DOHH2 (cell line): ENCODE measurements at regions not wholly inside any gene's neighbourhood (a gene's known extent, or its start where the extent isn't known, plus 50 kb on each side); places are given as distances from the start of the nearest gene placed in this dataset.

Source experiments
- H3F3A ChIP-seq: fragments of 200-600 bp; sonication (generic), shearing (Covaris generic); 2 replicates; pipeline ENCODE4 v1.6.0; 2016; ENCODE audit warnings: antibody characterized with exemption, mild to moderate bottlenecking; ENCODE audit not compliant: control insufficient read depth, insufficient read depth
- H3K27ac ChIP-seq: fragments of 200-600 bp; sonication (generic); 2 replicates; pipeline ENCODE4 v1.5.1; 2014; ENCODE audit warnings: low read depth, mild to moderate bottlenecking, low read length, moderate library complexity
- H3K27me3 ChIP-seq: fragments of 200-600 bp; sonication (generic); 2 replicates; pipeline ENCODE4 v1.6.1; 2014; ENCODE audit warnings: mild to moderate bottlenecking, low read length, mixed read lengths; ENCODE audit not compliant: control insufficient read depth
- H3K36me3 ChIP-seq: fragments of 200-600 bp; sonication (generic); 2 replicates; pipeline ENCODE4 v1.6.1; 2014; ENCODE audit warnings: mild to moderate bottlenecking, low read length, moderate library complexity, mixed read lengths; ENCODE audit not compliant: control insufficient read depth
- H3K4me1 ChIP-seq: fragments of 200-600 bp; sonication (generic); 2 replicates; pipeline ENCODE4 v1.6.1; 2014; ENCODE audit warnings: mild to moderate bottlenecking, low read length, mixed read lengths; ENCODE audit not compliant: control insufficient read depth
- H3K4me2 ChIP-seq: fragments of 200-600 bp; sonication (generic); 2 replicates; pipeline ENCODE4 v1.6.0; 2014; ENCODE audit warnings: mild to moderate bottlenecking, low read length, moderate library complexity
- H3K4me3 ChIP-seq: fragments of 200-600 bp; sonication (generic); 2 replicates; pipeline ENCODE4 v1.5.1; 2014; ENCODE audit warnings: mild to moderate bottlenecking, low read length, mixed read lengths
- H3K79me2 ChIP-seq: fragments of 200-600 bp; sonication (generic); 2 replicates; pipeline ENCODE4 v1.6.1; 2014; ENCODE audit warnings: mild to moderate bottlenecking, low read length, mixed read lengths; ENCODE audit not compliant: control insufficient read depth
- H3K9me2 ChIP-seq: fragments of 200-600 bp; sonication (generic); replicated peaks from 2 replicates; pipeline ENCODE4 v1.6.1; 2014; ENCODE audit warnings: mild to moderate bottlenecking, low read length, mixed read lengths; ENCODE audit not compliant: control insufficient read depth
- H3K9me3 ChIP-seq: fragments of 200-600 bp; sonication (generic); 2 replicates; pipeline ENCODE4 v1.6.1; 2014; ENCODE audit warnings: antibody characterized with exemption, low read length, mixed read lengths; ENCODE audit not compliant: control insufficient read depth, insufficient read depth
- H4K20me1 ChIP-seq: fragments of 200-600 bp; sonication (generic); 2 replicates; pipeline ENCODE4 v1.6.0; 2014; ENCODE audit warnings: low read depth, mild to moderate bottlenecking, antibody characterized with exemption, low read length, moderate library complexity; ENCODE audit not compliant: control insufficient read depth, insufficient read depth
- CTCF ChIP-seq: fragments of 200-600 bp; sonication (generic); IDR thresholded peaks from one replicate; pipeline ENCODE4 v1.5.1; 2014; ENCODE audit warnings: antibody characterized with exemption, mild to moderate bottlenecking, low read depth, low read length; ENCODE audit not compliant: poor library complexity, severe bottlenecking
- EZH2phosphoT487 ChIP-seq: fragments of 200-600 bp; sonication (generic); IDR thresholded peaks from 2 replicates; pipeline ENCODE4 v1.6.1; 2017; ENCODE audit warnings: borderline replicate concordance, mild to moderate bottlenecking, antibody characterized with exemption, low read length, moderate library complexity, mixed read lengths

GRCh38 chr2:236336575-236337464, 72.6 kb upstream of the ASB18 start:
- H3K4me2 ChIP-seq = no peak overlapping the region

GRCh38 chr2:236337465-236338325, 73.5 kb upstream of the ASB18 start:
- Histone ChIP-seq H3K9me2 (no peaks in the 10 kb centered on the region), H3K36me3 (no peaks in the 10 kb centered on the region), H3K9me3 (no peaks in the 10 kb centered on the region), H3K27me3 (no peaks in the 10 kb centered on the region; the same call in 1 of the 2 replicates), H3F3A (no peaks in the 10 kb centered on the region), H3K4me1 (no peaks in the 10 kb centered on the region), H3K79me2 (no peaks in the 10 kb centered on the region), H3K4me2 (no peak overlapping the region), H3K4me3 (no peak overlapping the region), H3K27ac (no peak overlapping the region), H4K20me1 (no peaks in the 10 kb centered on the region)
- TF ChIP-seq CTCF (no peak), EZH2phosphoT487 (no peak)

More at GRCh38 chr2:236336575-236337464, 72.6 kb upstream of the ASB18 start:
- Histone ChIP-seq H3K9me3 (no peaks in the 10 kb centered on the region), H3K4me1 (no peaks in the 10 kb centered on the region), H3K36me3 (no peaks in the 10 kb centered on the region), H3F3A (no peaks in the 10 kb centered on the region), H3K4me3 (no peak overlapping the region), H3K79me2 (no peaks in the 10 kb centered on the region), H3K9me2 (no peaks in the 10 kb centered on the region), H4K20me1 (no peaks in the 10 kb centered on the region), H3K27ac (no peak overlapping the region), H3K27me3 (no peaks in the 10 kb centered on the region; the same call in 1 of the 2 replicates)
- TF ChIP-seq CTCF = no peak
- TF ChIP-seq EZH2phosphoT487 = no peak

GRCh38 chr2:236338495-236339184, 74.4 kb upstream of the ASB18 start:
- no peaks in the 10 kb centered on the region for H4K20me1 ChIP-seq
- no peaks in the 10 kb centered on the region for H3K36me3 ChIP-seq
- no peak overlapping the region for H3K4me2 ChIP-seq
- no peaks in the 10 kb centered on the region for H3F3A ChIP-seq
- no peaks in the 10 kb centered on the region for H3K9me3 ChIP-seq
- no peaks in the 10 kb centered on the region for H3K27me3 ChIP-seq
- H3K9me2 ChIP-seq = no peaks in the 10 kb centered on the region
- no peaks in the 10 kb centered on the region for H3K4me1 ChIP-seq
- TF ChIP-seq CTCF (no peak), EZH2phosphoT487 (no peak)
- no peaks in the 10 kb centered on the region for H3K79me2 ChIP-seq
- H3K4me3 ChIP-seq = no peak overlapping the region
- no peak overlapping the region for H3K27ac ChIP-seq
